LoVo (cell line): ENCODE measurements at regions not wholly inside any gene's neighbourhood (a gene's known extent, or its start where the extent isn't known, plus 50 kb on each side); places are given as distances from the start of the nearest gene placed in this dataset.

Experiments used
- DNase-seq: peaks from one replicate; pipeline ENCODE4 v3.0.0-alpha.2; 2016; ENCODE audit warnings: low spot score

GRCh38 chr2:60052601-60053000 lies 500.9 kb downstream of the BCL11A start:
- DNase-seq, result no peak

DNA sequence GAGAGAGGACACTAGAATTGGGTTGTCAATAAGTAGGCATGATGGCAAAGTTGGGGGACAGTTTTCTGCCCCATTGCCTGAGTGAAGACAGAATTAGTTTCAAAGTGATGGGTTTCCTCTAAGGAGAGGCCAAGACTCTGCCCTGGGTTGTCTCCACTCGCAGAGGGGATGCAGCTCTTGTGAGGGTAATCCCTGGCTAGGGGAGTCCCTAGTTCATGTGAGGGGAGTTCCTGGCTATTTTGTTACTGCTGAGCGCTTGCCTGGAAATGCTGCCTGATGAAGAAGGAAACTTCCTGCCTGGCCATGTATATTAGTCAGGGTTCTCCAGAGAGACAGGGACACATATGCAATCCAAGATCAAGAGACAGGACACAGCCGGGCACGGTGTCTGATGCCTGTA lies 501.5 kb downstream of the BCL11A start:
- DNase-seq, result no peak

DNA sequence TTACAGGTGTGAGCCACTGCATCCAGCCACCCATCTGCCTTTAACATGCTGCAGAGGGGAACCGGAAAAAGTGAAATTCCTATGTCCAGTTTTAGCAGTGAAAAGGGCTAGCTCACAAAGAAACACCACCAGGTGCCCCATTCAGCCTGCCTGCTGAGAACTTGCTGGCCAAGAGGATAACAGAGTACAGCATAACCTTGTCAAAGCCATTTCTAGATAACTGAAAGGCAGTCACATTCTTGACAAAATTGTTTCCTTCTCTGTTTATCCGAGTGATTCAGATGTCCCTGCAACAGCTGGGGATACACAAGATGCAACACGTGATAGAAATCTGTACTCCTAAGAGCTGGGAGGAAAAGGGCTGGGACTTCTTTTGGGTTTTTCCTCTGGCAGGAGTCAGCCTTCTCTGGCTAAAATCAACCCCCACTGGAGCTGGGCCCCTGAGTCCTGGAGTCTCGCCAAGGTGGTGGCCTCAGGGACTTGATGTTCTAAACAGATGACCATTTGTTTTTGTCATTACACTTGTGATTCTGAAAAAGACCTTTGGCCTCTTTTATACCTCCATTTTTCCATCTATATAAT lies 505.4 kb downstream of the BCL11A start:
- DNase-seq, result no peak

GRCh38 chr2:60047347-60047746 lies 506.1 kb downstream of the BCL11A start:
- DNase-seq, result no peak

- no peak for DNase-seq
These were observed 506.9 kb downstream of the BCL11A start for GRCh38 chr2:60046529-60046928.

- no peak for DNase-seq
These were observed 508.0 kb downstream of the BCL11A start for GRCh38 chr2:60045456-60045855.

DNA sequence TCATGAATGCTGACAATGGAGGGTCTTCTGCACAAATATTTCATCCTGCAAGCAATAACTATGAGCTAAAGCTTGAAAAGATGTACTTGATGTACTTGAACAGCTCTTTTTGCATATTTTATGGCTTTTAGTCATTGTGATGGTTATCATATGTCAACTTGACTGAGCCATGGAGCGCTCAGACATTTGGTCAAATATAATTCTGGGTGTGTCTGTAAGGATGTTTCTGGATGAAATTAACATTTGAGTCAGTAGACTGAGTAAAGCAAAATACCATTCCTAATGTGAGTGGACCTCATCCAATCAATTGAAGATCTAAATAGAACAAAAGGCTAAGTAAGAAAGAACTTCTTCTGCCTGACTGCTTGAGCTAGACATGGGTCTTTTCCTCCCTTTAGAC lies 509.0 kb downstream of the BCL11A start:
- DNase-seq, result no peak

- no peak for DNase-seq
These were observed 511.4 kb downstream of the BCL11A start for GRCh38 chr2:60042023-60042422.

GRCh38 chr2:60033325-60033724 lies 520.1 kb downstream of the BCL11A start:
- DNase-seq, result no peak

- no peak for DNase-seq
These were observed 523.9 kb downstream of the BCL11A start for GRCh38 chr2:60029566-60029883.

- DNase-seq, result no peak
These were observed 524.4 kb downstream of the BCL11A start for GRCh38 chr2:60028849-60029565.

- no peak for DNase-seq
These were observed 528.0 kb downstream of the BCL11A start for GRCh38 chr2:60025496-60025895.

DNA sequence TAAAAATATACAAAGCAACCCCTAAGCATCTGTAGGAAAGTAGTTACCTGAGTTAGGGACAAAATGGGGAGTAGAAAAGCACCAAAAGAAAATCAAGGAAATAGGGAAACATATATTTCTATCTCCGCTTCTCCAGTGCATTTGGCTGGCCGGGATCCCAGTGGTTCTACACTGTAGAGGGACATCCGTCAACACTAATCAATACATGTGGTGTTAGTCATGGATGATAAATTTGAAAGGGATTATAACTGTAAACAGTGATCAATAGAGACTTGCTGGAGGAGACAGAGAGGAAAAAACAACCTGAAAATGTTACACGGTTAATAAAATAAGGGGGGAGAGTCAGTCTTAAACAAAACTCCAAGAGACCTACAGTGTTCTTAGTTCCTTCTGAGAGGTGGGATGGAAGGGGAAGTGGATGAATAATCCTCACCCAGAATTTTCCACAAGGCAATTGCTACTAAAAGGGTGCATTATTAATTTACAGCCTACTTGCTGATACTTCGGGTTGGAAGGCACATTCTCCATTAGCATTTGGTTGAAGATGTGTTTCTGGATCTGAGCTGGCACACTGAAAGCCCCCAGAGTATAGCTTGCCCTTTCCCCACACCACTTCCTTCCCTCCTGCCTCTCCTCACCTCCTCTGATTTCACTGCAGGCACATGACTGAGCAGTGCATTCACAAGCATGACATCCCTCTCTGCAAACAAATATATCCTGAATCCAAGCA lies 530.0 kb downstream of the BCL11A start:
- DNase-seq, result no peak

- no peak for DNase-seq
These were observed 545.8 kb downstream of the BCL11A start for GRCh38 chr2:60007671-60008070.

GRCh38 chr2:60003076-60003475 lies 550.4 kb downstream of the BCL11A start:
- DNase-seq, result no peak

- DNase-seq, result no peak
These were observed 551.1 kb downstream of the BCL11A start for GRCh38 chr2:60002183-60002867.

- no peak for DNase-seq
These were observed 552.8 kb downstream of the BCL11A start for GRCh38 chr2:60000686-60001085.

- DNase-seq, result no peak
These were observed 555.1 kb downstream of the BCL11A start for GRCh38 chr2:59998324-59998723.

DNA sequence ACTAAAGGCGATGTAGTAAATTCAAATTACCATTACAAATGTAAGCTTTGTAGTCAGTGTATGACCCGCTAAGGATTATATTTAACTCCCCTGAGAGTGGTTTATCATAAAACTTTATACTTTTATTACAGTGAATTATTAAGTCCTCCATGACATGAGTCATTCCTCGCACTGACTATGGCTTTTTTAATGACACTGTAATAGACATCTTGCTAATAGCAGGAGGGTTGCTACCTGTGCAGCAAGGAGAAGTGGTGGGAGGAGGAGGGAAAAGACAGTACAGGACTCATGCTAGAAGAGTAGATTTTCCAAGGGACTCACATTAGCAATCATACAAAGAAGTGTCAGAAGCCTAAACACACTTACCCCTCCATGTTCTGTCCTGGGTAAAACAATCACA lies 556.1 kb downstream of the BCL11A start:
- no peak for DNase-seq

DNA sequence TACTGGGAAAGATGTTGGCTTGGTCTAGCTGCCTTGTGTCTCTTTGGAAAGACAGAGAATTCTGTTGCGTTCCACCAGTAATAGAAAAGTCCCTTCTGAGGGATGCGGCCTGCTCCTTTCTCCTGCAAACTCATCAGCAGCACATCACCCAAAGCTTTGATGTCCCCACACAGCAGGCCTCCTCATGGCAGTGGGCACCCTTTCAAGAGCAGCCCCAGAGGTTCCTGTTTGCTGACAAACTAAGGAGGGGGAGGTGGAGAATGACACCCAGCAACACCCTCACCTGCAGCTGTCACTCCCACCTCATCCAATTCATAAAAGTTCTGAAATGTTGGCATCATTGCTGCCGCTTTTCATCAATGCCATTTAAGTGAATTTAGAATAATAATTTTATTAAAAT lies 556.6 kb downstream of the BCL11A start:
- no peak for DNase-seq

DNA sequence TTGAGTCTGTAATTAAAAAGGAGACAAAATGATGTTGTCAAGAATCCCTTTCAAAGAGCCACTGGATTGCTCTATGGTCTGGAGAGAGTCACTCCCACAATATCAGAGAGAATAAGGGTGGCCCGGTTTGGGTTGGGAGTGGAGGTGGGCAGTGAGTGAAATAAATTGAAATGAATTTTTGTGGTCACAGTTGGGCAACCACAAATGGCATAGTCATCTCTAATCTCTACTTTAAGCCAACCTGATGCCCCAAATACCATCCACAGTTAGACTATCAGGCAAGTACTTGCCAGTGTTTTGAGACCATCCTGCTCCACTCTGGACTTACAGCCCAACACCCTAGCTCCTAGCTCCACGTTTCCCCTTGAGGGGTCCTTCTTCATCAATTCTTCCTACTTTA lies 559.7 kb downstream of the BCL11A start:
- no peak for DNase-seq

DNA sequence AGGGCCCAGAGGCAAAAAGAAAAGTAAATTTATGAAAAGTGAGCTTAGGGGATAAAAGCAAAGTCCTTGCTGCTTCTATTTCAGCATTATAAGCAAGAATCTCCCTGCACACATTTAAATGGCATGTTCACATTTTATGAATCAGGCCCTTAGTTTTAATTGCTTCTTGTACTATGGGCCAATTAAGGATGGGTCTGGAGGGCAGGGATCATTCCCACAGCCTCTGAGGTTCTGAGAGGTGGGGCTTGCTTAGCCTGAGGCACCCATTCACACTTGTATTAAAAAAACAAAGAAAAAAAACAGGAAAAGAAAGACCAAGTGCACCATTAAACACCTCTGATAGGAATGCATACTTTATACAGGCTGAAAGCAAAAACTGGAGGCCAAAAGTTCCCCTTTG lies 565.1 kb downstream of the BCL11A start:
- DNase-seq, result no peak

- no peak for DNase-seq
These were observed 566.9 kb downstream of the BCL11A start for GRCh38 chr2:59986511-59986910.
